Ovary (tissue), 7 donors: ENCODE measurements at regions not wholly inside any gene's neighbourhood (a gene's known extent, or its start where the extent isn't known, plus 50 kb on each side); places are given as distances from the start of the nearest gene placed in this dataset.
A peak's percentile ranks its signal among the peaks of the same experiment; 100 is the strongest.

Source experiments
- DNase-seq, 5 donors: peaks; one replicate each; pipeline ENCODE4 v3.0.0-alpha.2; 2019 to 2020
- H3K27ac ChIP-seq, 2 donors: fragments of 200-600 bp; one replicate each; pipeline versions ENCODE4 v1.5.1 to v1.8.0; 2019 to 2022
- H3K27me3 ChIP-seq: fragments of 200-600 bp; one replicate; pipeline ENCODE4 v1.8.0; 2022
- H3K36me3 ChIP-seq: fragments of 200-600 bp; sonication (generic); one replicate; pipeline ENCODE4 v1.5.1; 2019
- H3K4me1 ChIP-seq: one replicate; pipeline ENCODE4 v1.8.1; 2013; ENCODE audit warnings: mild to moderate bottlenecking, moderate library complexity; ENCODE audit not compliant: insufficient read depth
- H3K4me3 ChIP-seq: fragments of 200-600 bp; sonication (generic); one replicate; pipeline ENCODE4 v1.5.1; 2017
- H3K9me3 ChIP-seq, 2 donors: fragments of 200-600 bp in 1 of 2; sonication (generic) in 1 of 2; one replicate each; pipeline versions ENCODE4 v1.5.1 to v1.8.1; 2013 to 2019; ENCODE audit warnings: mild to moderate bottlenecking in 1 of 2, moderate library complexity in 1 of 2
- EP300 ChIP-seq: sonication (generic); formaldehyde crosslinking; IDR thresholded peaks from one replicate; pipeline ENCODE4 v1.6.1; 2017; ENCODE audit warnings: antibody characterized with exemption
- POLR2A ChIP-seq: fragments of 450-650 bp; IDR thresholded peaks from one replicate; pipeline ENCODE4 v1.6.1; 2017; ENCODE audit warnings: antibody characterized with exemption, mild to moderate bottlenecking, moderate library complexity
- WGBS, 3 donors: extraction: QIAGEN DNeasy Blood & Tissue Kit in 1 of 3; methylation state at CpG; one replicate each; pipeline versions ENCODE4 v1.1.5 to v1.1.7; 2013 to 2017; 5-methylcytosine and 5-hydroxymethylcytosine counted together
- intact Hi-C, 4 donors: fragments of 100-400 bp; cut with DNase I; formaldehyde crosslinking; loops; one replicate each; pipeline versions ENCODE4 v1.11.0 to v1.15.1; 2022 to 2023
- TF ChIP-seq, protein P1 (sequence below), 3 donors: fragments of 450-650 bp in 2 of 3; fragments of 200-600 bp in 1 of 3; IDR thresholded peaks; one replicate each; pipeline versions ENCODE4 v1.5.1 to v1.8.0; 2016 to 2022; ENCODE audit warnings: antibody characterized with exemption in 3 of 3, mild to moderate bottlenecking in 1 of 3
- donor health status: DM: no; HTN: no; CAD: no; lungs with moderate emphysema.
- donor health status: DM: no; HTN: no; CAD: no.
- donor health status: Bipolar disorder and iron deficiency.
- donor health status: DM: no; HTN: no; CAD: no.
- donor health status: DM: yes; HTN: yes; CAD: no.

DNA sequence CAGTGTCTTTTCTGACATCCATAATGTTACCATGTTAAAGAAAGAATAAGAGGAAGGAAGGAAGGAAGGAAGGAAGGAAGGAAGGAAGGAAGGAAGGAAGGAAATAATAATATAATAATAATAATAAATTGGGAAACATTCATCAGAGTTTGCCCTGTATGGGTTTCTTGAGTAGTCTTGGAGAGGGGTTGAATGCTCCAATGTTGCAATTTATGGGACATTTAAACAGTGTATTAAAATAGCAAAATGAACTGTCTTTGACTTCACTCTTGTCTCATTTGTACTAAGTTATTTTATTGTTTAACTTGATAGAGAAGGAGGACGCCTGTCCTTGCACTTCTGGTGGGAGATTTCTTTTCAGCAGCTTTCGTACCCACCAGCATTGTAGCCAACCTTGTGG is 277.7 kb downstream of the RNF144A start:
- no peak overlapping the region for H3K27ac ChIP-seq
- no peaks in the 10 kb centered on the region for H3K36me3 ChIP-seq
- H3K27me3 ChIP-seq = no peaks in the 10 kb centered on the region
- no peaks in the 10 kb centered on the region for H3K4me1 ChIP-seq
- WGBS, 3 donors = 92 to 100% (median 93%) methylated on average over 2 of the region's 2 CpGs
- H3K9me3 ChIP-seq = no peaks in the 10 kb centered on the region
- H3K4me3 ChIP-seq = no peak overlapping the region
- intact Hi-C loops = no loop called here
- DNase-seq = no peak
- TF ChIP-seq POLR2A (no peak), EP300 (no peak)

DNA sequence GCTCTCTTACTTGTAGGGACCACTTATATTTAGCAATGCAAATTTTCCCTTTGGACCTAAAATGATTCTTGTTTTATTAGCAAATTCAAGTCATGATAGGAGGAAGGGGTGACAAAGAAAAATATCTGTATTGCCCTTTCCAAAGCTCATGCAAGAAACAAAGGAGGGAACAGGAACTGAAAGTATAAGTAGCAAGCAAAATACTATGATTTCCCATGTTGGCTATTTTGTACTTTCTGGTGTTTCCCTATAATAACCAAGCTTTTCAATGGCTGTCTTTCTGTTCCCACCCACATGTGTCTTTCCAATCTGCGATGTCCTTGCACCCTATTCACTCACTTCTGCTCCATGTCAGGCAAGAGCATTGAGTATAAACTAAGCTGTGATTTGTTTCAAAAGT is 279.7 kb downstream of the RNF144A start:
- 90 to 95% (median 95%) methylated on average over 1 of the region's 1 CpG for WGBS, 3 donors
- Histone ChIP-seq H3K4me1 (no peaks in the 10 kb centered on the region), H3K27me3 (no peaks in the 10 kb centered on the region), H3K4me3 (no peak overlapping the region), H3K36me3 (no peaks in the 10 kb centered on the region), H3K9me3 (no peaks in the 10 kb centered on the region), H3K27ac (no peak overlapping the region)
- no peak for TF ChIP-seq POLR2A
- TF ChIP-seq EP300 = no peak
- TF ChIP-seq, protein P1, sequence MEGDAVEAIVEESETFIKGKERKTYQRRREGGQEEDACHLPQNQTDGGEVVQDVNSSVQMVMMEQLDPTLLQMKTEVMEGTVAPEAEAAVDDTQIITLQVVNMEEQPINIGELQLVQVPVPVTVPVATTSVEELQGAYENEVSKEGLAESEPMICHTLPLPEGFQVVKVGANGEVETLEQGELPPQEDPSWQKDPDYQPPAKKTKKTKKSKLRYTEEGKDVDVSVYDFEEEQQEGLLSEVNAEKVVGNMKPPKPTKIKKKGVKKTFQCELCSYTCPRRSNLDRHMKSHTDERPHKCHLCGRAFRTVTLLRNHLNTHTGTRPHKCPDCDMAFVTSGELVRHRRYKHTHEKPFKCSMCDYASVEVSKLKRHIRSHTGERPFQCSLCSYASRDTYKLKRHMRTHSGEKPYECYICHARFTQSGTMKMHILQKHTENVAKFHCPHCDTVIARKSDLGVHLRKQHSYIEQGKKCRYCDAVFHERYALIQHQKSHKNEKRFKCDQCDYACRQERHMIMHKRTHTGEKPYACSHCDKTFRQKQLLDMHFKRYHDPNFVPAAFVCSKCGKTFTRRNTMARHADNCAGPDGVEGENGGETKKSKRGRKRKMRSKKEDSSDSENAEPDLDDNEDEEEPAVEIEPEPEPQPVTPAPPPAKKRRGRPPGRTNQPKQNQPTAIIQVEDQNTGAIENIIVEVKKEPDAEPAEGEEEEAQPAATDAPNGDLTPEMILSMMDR (IDR thresholded peaks at IDR 0.05) = no peak
- intact Hi-C loops = no loop called here
- no peak for DNase-seq

DNA sequence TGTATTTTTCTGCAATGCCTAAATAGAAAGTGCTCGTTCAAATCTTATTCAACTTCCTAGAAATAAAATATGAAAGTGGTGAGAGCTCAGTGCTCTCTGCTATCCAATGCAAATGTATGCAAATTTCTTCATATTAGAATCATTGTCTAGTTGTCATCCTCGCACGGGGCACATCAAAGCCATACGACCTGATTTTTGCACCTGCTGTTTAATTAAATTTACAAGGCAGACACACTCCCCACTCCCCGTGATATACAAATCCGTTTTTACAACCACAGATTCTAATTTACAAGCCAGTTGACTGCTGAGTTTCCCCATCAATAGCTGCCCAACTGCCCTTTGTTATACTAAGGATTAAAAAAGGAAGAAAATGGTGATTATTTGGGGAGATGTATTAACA is 284.6 kb downstream of the RNF144A start:
- H3K4me1 ChIP-seq = no peaks in the 10 kb centered on the region
- H3K27me3 ChIP-seq = no peaks in the 10 kb centered on the region
- H3K27ac ChIP-seq = no peak overlapping the region
- WGBS, 3 donors = 68 to 78% (median 72%) methylated on average over 6 of the region's 6 CpGs
- no peaks in the 10 kb centered on the region for H3K36me3 ChIP-seq
- DNase-seq = no peak
- H3K9me3 ChIP-seq = no peaks in the 10 kb centered on the region
- intact Hi-C loops = no loop called here
- no peak overlapping the region for H3K4me3 ChIP-seq
- TF ChIP-seq EP300 = no peak
- no peak for TF ChIP-seq POLR2A
- TF ChIP-seq, protein P1 (IDR thresholded peaks at IDR 0.05) = no peak

DNA sequence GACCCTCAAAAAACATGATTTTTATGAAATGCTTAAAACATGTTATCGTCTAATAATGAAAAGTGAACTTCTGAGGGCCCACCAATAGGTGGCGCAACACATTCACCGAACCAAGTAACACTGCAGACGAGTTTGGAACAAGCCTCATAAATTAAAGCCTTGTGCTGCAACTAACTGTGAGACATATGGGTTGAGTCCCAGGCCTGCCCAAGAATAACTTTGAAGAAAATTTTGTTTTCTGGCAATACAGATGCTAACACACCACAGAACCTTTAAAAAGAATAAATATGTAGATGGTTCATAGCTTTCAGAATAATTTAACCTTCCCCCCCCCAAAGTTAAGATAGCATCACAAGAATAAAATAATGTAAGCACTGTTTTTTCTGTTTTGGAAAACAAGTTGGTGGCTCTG is 285.9 kb downstream of the RNF144A start:
- TF ChIP-seq POLR2A (no peak), EP300 (no peak)
- TF ChIP-seq, protein P1 (IDR thresholded peaks at IDR 0.05) = peak; percentile 21 to 67 (median 47)
- peak in 4 of 5 donors; percentile 25 to 43 (median 37) for DNase-seq
- Histone ChIP-seq H3K27me3 (no peaks in the 10 kb centered on the region), H3K27ac (no peak overlapping the region), H3K4me3 (no peak overlapping the region), H3K9me3 (no peaks in the 10 kb centered on the region), H3K36me3 (no peaks in the 10 kb centered on the region), H3K4me1 (no peaks in the 10 kb centered on the region)
- intact Hi-C loops = no loop called here
- 1 to 3% (median 1%) methylated on average over 4 of the region's 4 CpGs for WGBS, 3 donors

DNA sequence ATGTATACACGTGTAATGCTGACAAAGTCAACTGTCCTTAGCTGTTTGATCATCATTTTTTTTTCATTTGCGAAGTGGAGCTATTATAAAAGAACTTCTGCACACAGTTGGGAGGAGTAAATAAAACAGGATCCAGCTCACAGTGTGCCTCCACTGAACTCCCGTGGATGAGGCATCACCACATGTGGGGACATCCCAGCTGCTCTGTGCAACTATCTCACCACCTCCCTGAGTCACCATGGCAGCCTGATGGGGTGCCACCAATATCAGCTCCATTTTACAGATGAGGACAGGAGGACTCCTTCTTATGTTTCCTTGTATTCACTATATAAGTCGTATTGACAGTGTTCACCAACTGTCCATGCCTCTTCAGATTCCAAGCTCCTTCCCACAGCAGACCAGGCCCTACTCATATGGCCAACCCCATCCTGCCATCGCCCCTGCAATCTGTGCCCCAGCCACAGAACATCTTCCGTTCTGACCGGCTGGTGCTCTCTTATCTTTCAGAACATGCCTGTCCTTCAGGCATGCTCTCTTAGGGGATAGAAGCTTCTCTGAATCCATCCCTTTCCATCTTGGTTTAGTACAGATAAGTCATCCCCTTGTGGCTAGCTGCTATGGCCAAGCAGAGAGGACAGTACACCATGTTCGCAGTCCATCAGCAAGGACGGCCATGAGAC is 288.1 kb downstream of the RNF144A start:
- Histone ChIP-seq H3K27ac (no peak overlapping the region), H3K36me3 (no peaks in the 10 kb centered on the region), H3K9me3 (no peaks in the 10 kb centered on the region), H3K4me1 (peaks cover 2% of the 10 kb centered on the region), H3K27me3 (no peaks in the 10 kb centered on the region), H3K4me3 (no peak overlapping the region)
- 79 to 92% (median 87%) methylated on average over 9 of the region's 9 CpGs for WGBS, 3 donors
- no peak for TF ChIP-seq POLR2A
- TF ChIP-seq, protein P1 (IDR thresholded peaks at IDR 0.05) = no peak
- no peak for TF ChIP-seq EP300
- no peak for DNase-seq
- intact Hi-C loops = no loop called here
